ENCODE measurements at regions not wholly inside any gene's neighbourhood (a gene's known extent, or its start where the extent isn't known, plus 50 kb on each side); places are given as distances from the start of the nearest gene placed in this dataset.

- DNase-seq (ENCODE audit: extremely low spot score in 2 of 2) = no peak
- no peaks in the 10 kb centered on the region for H3K9me3 ChIP-seq
- no peaks in the 10 kb centered on the region for H3K36me3 ChIP-seq
- no peaks in the 10 kb centered on the region for H3K4me1 ChIP-seq
- intact Hi-C loops (cut with DNase I) = no loop called here
- H3K27me3 ChIP-seq = no peaks in the 10 kb centered on the region
- H3K4me3 ChIP-seq = no peak overlapping the region
- no peak for TF ChIP-seq POLR2A (IDR thresholded peaks at IDR 0.05)
- TF ChIP-seq POLR2AphosphoS5 (IDR thresholded peaks at IDR 0.05; ENCODE audit: insufficient read depth in 1 of 2, low read depth in 1 of 2) = no peak
- TF ChIP-seq CTCF (IDR thresholded peaks at IDR 0.05) = no peak
- no peak overlapping the region for H3K27ac ChIP-seq
Observed at GRCh38 chr4:181307824-181308223, 935.4 kb upstream of the TENM3 start.

GRCh38 chr4:181308476-181309312, 934.5 kb upstream of the TENM3 start:
- no peak overlapping the region for H3K4me3 ChIP-seq
- no peaks in the 10 kb centered on the region for H3K27me3 ChIP-seq
- H3K36me3 ChIP-seq = no peaks in the 10 kb centered on the region
- TF ChIP-seq POLR2A (IDR thresholded peaks at IDR 0.05) (no peak), CTCF (IDR thresholded peaks at IDR 0.05) (no peak), POLR2AphosphoS5 (IDR thresholded peaks at IDR 0.05; ENCODE audit: insufficient read depth in 1 of 2, low read depth in 1 of 2) (no peak)
- no peaks in the 10 kb centered on the region for H3K4me1 ChIP-seq
- H3K9me3 ChIP-seq = no peaks in the 10 kb centered on the region
- no peak overlapping the region for H3K27ac ChIP-seq
- no peak for DNase-seq (ENCODE audit: extremely low spot score in 2 of 2)
- intact Hi-C loops (cut with DNase I) = no loop called here

GRCh38 chr4:181312066-181312465, 931.1 kb upstream of the TENM3 start:
- DNase-seq (ENCODE audit: extremely low spot score in 2 of 2) = no peak
- Histone ChIP-seq H3K4me1 (no peaks in the 10 kb centered on the region), H3K9me3 (no peaks in the 10 kb centered on the region), H3K27me3 (no peaks in the 10 kb centered on the region), H3K27ac (no peak overlapping the region), H3K4me3 (no peak overlapping the region), H3K36me3 (no peaks in the 10 kb centered on the region)
- intact Hi-C loops (cut with DNase I) = no loop called here
- no peak for TF ChIP-seq POLR2A (IDR thresholded peaks at IDR 0.05)
- no peak for TF ChIP-seq CTCF (IDR thresholded peaks at IDR 0.05)
- TF ChIP-seq POLR2AphosphoS5 (IDR thresholded peaks at IDR 0.05; ENCODE audit: insufficient read depth in 1 of 2, low read depth in 1 of 2) = no peak

- Histone ChIP-seq H3K4me3 (no peak overlapping the region), H3K27ac (no peak overlapping the region), H3K27me3 (no peaks in the 10 kb centered on the region), H3K4me1 (no peaks in the 10 kb centered on the region), H3K9me3 (no peaks in the 10 kb centered on the region), H3K36me3 (no peaks in the 10 kb centered on the region)
- no peak for DNase-seq (ENCODE audit: extremely low spot score in 2 of 2)
- intact Hi-C loops (cut with DNase I) = no loop called here
- TF ChIP-seq POLR2A (IDR thresholded peaks at IDR 0.05) (no peak), POLR2AphosphoS5 (IDR thresholded peaks at IDR 0.05; ENCODE audit: insufficient read depth in 1 of 2, low read depth in 1 of 2) (no peak), CTCF (IDR thresholded peaks at IDR 0.05) (no peak)
Observed at GRCh38 chr4:181319629-181320028, 923.6 kb upstream of the TENM3 start.

- intact Hi-C loops (cut with DNase I) = no loop called here
Observed at GRCh38 chr4:181323061-181323460, 920.1 kb upstream of the TENM3 start.

More at GRCh38 chr4:181323061-181323460, 920.1 kb upstream of the TENM3 start:
- H3K9me3 ChIP-seq = no peaks in the 10 kb centered on the region
- no peak for TF ChIP-seq CTCF (IDR thresholded peaks at IDR 0.05)
- TF ChIP-seq POLR2AphosphoS5 (IDR thresholded peaks at IDR 0.05; ENCODE audit: insufficient read depth in 1 of 2, low read depth in 1 of 2) = no peak
- TF ChIP-seq POLR2A (IDR thresholded peaks at IDR 0.05) = no peak
- no peak overlapping the region for H3K4me3 ChIP-seq
- H3K4me1 ChIP-seq = no peaks in the 10 kb centered on the region
- no peaks in the 10 kb centered on the region for H3K36me3 ChIP-seq
- H3K27me3 ChIP-seq = no peaks in the 10 kb centered on the region
- no peak for DNase-seq (ENCODE audit: extremely low spot score in 2 of 2)
- H3K27ac ChIP-seq = no peak overlapping the region

Data from vagina (tissue), 2 donors.